Thyroid gland (tissue), 4 donors: ENCODE measurements at regions not wholly inside any gene's neighbourhood (a gene's known extent, or its start where the extent isn't known, plus 50 kb on each side); places are given as distances from the start of the nearest gene placed in this dataset.

Source experiments
- DNase-seq, 2 donors: peaks; one replicate each; pipeline ENCODE4 v3.0.0-alpha.2; 2019
- H3K27ac ChIP-seq, 3 donors: fragments of 200-600 bp; sonication (generic); 1 replicate in 2 of 3; 2 replicates in 1 of 3; pipeline ENCODE4 v1.5.1; 2016 to 2019; ENCODE audit warnings: mild to moderate bottlenecking in 1 of 3, moderate library complexity in 1 of 3
- H3K27me3 ChIP-seq: fragments of 200-600 bp; sonication (generic); one replicate; pipeline ENCODE4 v1.5.1; 2019
- H3K36me3 ChIP-seq, 2 donors: fragments of 200-600 bp; sonication (generic); one replicate each; pipeline ENCODE4 v1.5.1; 2016 to 2019
- H3K4me1 ChIP-seq, 2 donors: fragments of 200-600 bp; sonication (generic); one replicate each; pipeline ENCODE4 v1.5.1; 2017 to 2019
- H3K4me3 ChIP-seq, 3 donors: fragments of 200-600 bp; sonication (generic); replicated peaks in 1 of 3; 1 replicate in 2 of 3; 2 replicates in 1 of 3; pipeline ENCODE4 v1.5.1; 2016; ENCODE audit warnings: mild to moderate bottlenecking in 1 of 3
- H3K9me3 ChIP-seq: fragments of 200-600 bp; sonication (generic); one replicate; pipeline ENCODE4 v1.5.1; 2017
- CTCF ChIP-seq, 6 experiments: fragments of 200-600 bp in 3 of 6; fragments of 450-650 bp in 3 of 6; sonication (generic) in 3 of 6; IDR thresholded peaks; one replicate each; pipeline ENCODE4 v1.5.1; 2016 to 2019; ENCODE audit warnings: antibody characterized with exemption in 6 of 6, mild to moderate bottlenecking in 2 of 6, inconsistent platforms in 1 of 6, moderate library complexity in 1 of 6
- POLR2A ChIP-seq, 2 donors: fragments of 450-650 bp; IDR thresholded peaks; one replicate each; pipeline ENCODE4 v1.6.1; 2017; ENCODE audit warnings: antibody characterized with exemption in 2 of 2, mild to moderate bottlenecking in 2 of 2, moderate library complexity in 1 of 2
- WGBS, 2 donors: methylation state at CpG; one replicate each; pipeline ENCODE4 v1.1.5; 2017; 5-methylcytosine and 5-hydroxymethylcytosine counted together
- intact Hi-C: fragments of 100-400 bp; cut with DNase I; formaldehyde crosslinking; loops from one replicate; pipeline ENCODE4 v1.15.1; 2023

- H3K4me1 ChIP-seq = no peaks in the 10 kb centered on the region
- H3K27me3 ChIP-seq = no peaks in the 10 kb centered on the region
- no peak for DNase-seq
- 88 to 89% methylated on average over 2 of the region's 2 CpGs for WGBS, 2 donors
- intact Hi-C loops = no loop called here
- TF ChIP-seq CTCF (IDR thresholded peaks at IDR 0.05) (no peak), POLR2A (IDR thresholded peaks at IDR 0.05) (no peak)
- H3K4me3 ChIP-seq = no peak overlapping the region
- no peaks in the 10 kb centered on the region for H3K9me3 ChIP-seq
- H3K36me3 ChIP-seq = no peaks in the 10 kb centered on the region
- no peak overlapping the region for H3K27ac ChIP-seq
Measured at GRCh38 chr12:84738481-84738972, 174.1 kb downstream of the SLC6A15 start.

GRCh38 chr12:84732828-84733340 is 179.7 kb downstream of the SLC6A15 start:
- DNase-seq = no peak
- Histone ChIP-seq H3K36me3 (no peaks in the 10 kb centered on the region), H3K9me3 (no peaks in the 10 kb centered on the region), H3K4me1 (no peaks in the 10 kb centered on the region), H3K27me3 (no peaks in the 10 kb centered on the region), H3K4me3 (no peak overlapping the region), H3K27ac (no peak overlapping the region)
- intact Hi-C loops = no loop called here
- TF ChIP-seq POLR2A (IDR thresholded peaks at IDR 0.05) (no peak), CTCF (IDR thresholded peaks at IDR 0.05) (no peak)
- 92 to 94% methylated on average over 2 of the region's 2 CpGs for WGBS, 2 donors

GRCh38 chr12:84730561-84731162 is 181.9 kb downstream of the SLC6A15 start:
- WGBS, 2 donors = 62 to 65% methylated on average over 3 of the region's 3 CpGs

GRCh38 chr12:84727961-84728360 is 184.6 kb downstream of the SLC6A15 start:
- no peaks in the 10 kb centered on the region for H3K36me3 ChIP-seq
- TF ChIP-seq POLR2A (IDR thresholded peaks at IDR 0.05) = no peak
- no peak for TF ChIP-seq CTCF (IDR thresholded peaks at IDR 0.05)

More at GRCh38 chr12:84730561-84731162, 181.9 kb downstream of the SLC6A15 start:
- Histone ChIP-seq H3K27ac (no peak overlapping the region), H3K4me3 (no peak overlapping the region), H3K27me3 (no peaks in the 10 kb centered on the region), H3K9me3 (no peaks in the 10 kb centered on the region), H3K4me1 (no peaks in the 10 kb centered on the region), H3K36me3 (no peaks in the 10 kb centered on the region)
- no peak for DNase-seq
- TF ChIP-seq POLR2A (IDR thresholded peaks at IDR 0.05) = no peak
- intact Hi-C loops = no loop called here

GRCh38 chr12:84726780-84727179 is 185.8 kb downstream of the SLC6A15 start:
- intact Hi-C loops = no loop called here
- no peak for DNase-seq
- WGBS, 2 donors = 94% methylated on average over 2 of the region's 2 CpGs
- Histone ChIP-seq H3K36me3 (no peaks in the 10 kb centered on the region), H3K4me3 (no peak overlapping the region), H3K4me1 (no peaks in the 10 kb centered on the region), H3K27ac (no peak overlapping the region), H3K27me3 (no peaks in the 10 kb centered on the region), H3K9me3 (no peaks in the 10 kb centered on the region)
- no peak for TF ChIP-seq CTCF (IDR thresholded peaks at IDR 0.05)
- no peak for TF ChIP-seq POLR2A (IDR thresholded peaks at IDR 0.05)

More at GRCh38 chr12:84727961-84728360, 184.6 kb downstream of the SLC6A15 start:
- no peak overlapping the region for H3K27ac ChIP-seq
- 34 to 38% methylated on average over 3 of the region's 3 CpGs for WGBS, 2 donors
- no peak overlapping the region for H3K4me3 ChIP-seq
- no peaks in the 10 kb centered on the region for H3K27me3 ChIP-seq
- DNase-seq = no peak
- intact Hi-C loops = no loop called here
- no peaks in the 10 kb centered on the region for H3K4me1 ChIP-seq
- H3K9me3 ChIP-seq = no peaks in the 10 kb centered on the region
